HuH-7 (cell line): ENCODE measurements at regions not wholly inside any gene's neighbourhood (a gene's known extent, or its start where the extent isn't known, plus 50 kb on each side); places are given as distances from the start of the nearest gene placed in this dataset.
"Not testable (repeated sequence)": the region's sequence is repeated elsewhere in the genome, so short reads cannot be mapped to it uniquely, and the experiment has no call there.

Experiments used
- DNase-seq: peaks from one replicate; pipeline ENCODE4 v3.0.0; 2011; ENCODE audit warnings: low spot score

GRCh38 chr1:82366689-82367088 lies 566.0 kb downstream of the ADGRL2 start:
- DNase-seq, result no peak

GRCh38 chr1:82359541-82359940 lies 558.8 kb downstream of the ADGRL2 start:
- not testable (repeated sequence) for DNase-seq

- DNase-seq, result not testable (repeated sequence)
Observed at GRCh38 chr1:82358706-82359105, 558.0 kb downstream of the ADGRL2 start.

- not testable (repeated sequence) for DNase-seq
Observed at GRCh38 chr1:82354546-82354945, 553.8 kb downstream of the ADGRL2 start.

- no peak for DNase-seq
Observed at GRCh38 chr1:82348487-82348886, 547.8 kb downstream of the ADGRL2 start.

GRCh38 chr1:82346141-82346540 lies 545.4 kb downstream of the ADGRL2 start:
- no peak for DNase-seq

- DNase-seq, result no peak
Observed at GRCh38 chr1:82343381-82343780, 542.6 kb downstream of the ADGRL2 start.

GRCh38 chr1:82337635-82338034 lies 536.9 kb downstream of the ADGRL2 start:
- no peak for DNase-seq

- no peak for DNase-seq
Observed at GRCh38 chr1:82330330-82330729, 529.6 kb downstream of the ADGRL2 start.

GRCh38 chr1:82329226-82329625 lies 528.5 kb downstream of the ADGRL2 start:
- DNase-seq, result no peak

GRCh38 chr1:82323144-82323841 lies 522.6 kb downstream of the ADGRL2 start:
- DNase-seq, result peak; percentile 6

GRCh38 chr1:82321794-82322193 lies 521.1 kb downstream of the ADGRL2 start:
- DNase-seq, result no peak

GRCh38 chr1:82319546-82319945 lies 518.8 kb downstream of the ADGRL2 start:
- DNase-seq, result no peak

- no peak for DNase-seq
Observed at GRCh38 chr1:82318921-82319320, 518.2 kb downstream of the ADGRL2 start.

- no peak for DNase-seq
Observed at GRCh38 chr1:82318265-82318664, 517.5 kb downstream of the ADGRL2 start.

- no peak for DNase-seq
Observed at GRCh38 chr1:82317671-82318070, 516.9 kb downstream of the ADGRL2 start.

GRCh38 chr1:82299656-82300055 lies 498.9 kb downstream of the ADGRL2 start:
- DNase-seq, result no peak

- DNase-seq, result no peak
Observed at GRCh38 chr1:82299056-82299455, 498.3 kb downstream of the ADGRL2 start.

- DNase-seq, result no peak
Observed at GRCh38 chr1:82297139-82297896, 496.6 kb downstream of the ADGRL2 start.

- no peak for DNase-seq
Observed at GRCh38 chr1:82287556-82287955, 486.8 kb downstream of the ADGRL2 start.

- DNase-seq, result no peak
Observed at GRCh38 chr1:82284213-82284612, 483.5 kb downstream of the ADGRL2 start.

GRCh38 chr1:82279241-82279640 lies 478.5 kb downstream of the ADGRL2 start:
- DNase-seq, result no peak

GRCh38 chr1:82273816-82274215 lies 473.1 kb downstream of the ADGRL2 start:
- no peak for DNase-seq

GRCh38 chr1:82269431-82269830 lies 468.7 kb downstream of the ADGRL2 start:
- DNase-seq, result no peak
